H9 (cell line): ENCODE measurements at regions not wholly inside any gene's neighbourhood (a gene's known extent, or its start where the extent isn't known, plus 50 kb on each side); places are given as distances from the start of the nearest gene placed in this dataset.

Source experiments
- DNase-seq: peaks from one replicate; pipeline ENCODE4 v3.0.0-alpha.2; 2017
- H2AFZ ChIP-seq: one replicate; pipeline ENCODE4 v1.6.1; 2013; ENCODE audit warnings: mild to moderate bottlenecking, low read length, control low read depth, moderate library complexity
- H2AK5ac ChIP-seq: 2 replicates; pipeline ENCODE4 v1.6.1; 2013; ENCODE audit warnings: low read length, control low read depth, mixed read lengths; ENCODE audit not compliant: insufficient read length
- H2BK120ac ChIP-seq: one replicate; pipeline ENCODE4 v1.6.1; 2013; ENCODE audit warnings: low read depth, mild to moderate bottlenecking, low read length, control low read depth, inconsistent platforms; ENCODE audit not compliant: poor library complexity, severe bottlenecking
- H2BK12ac ChIP-seq: 2 replicates; pipeline ENCODE4 v1.6.1; 2013; ENCODE audit warnings: low read length, control low read depth, mixed read lengths, low read depth; ENCODE audit not compliant: insufficient read length
- H2BK15ac ChIP-seq: 2 replicates; pipeline ENCODE4 v1.6.1; 2013; ENCODE audit warnings: low read depth, low read length, control low read depth
- H2BK20ac ChIP-seq: one replicate; pipeline ENCODE4 v1.6.1; 2013; ENCODE audit warnings: low read depth, mild to moderate bottlenecking, low read length, control low read depth, inconsistent platforms; ENCODE audit not compliant: poor library complexity, severe bottlenecking
- H2BK5ac ChIP-seq: 2 replicates; pipeline ENCODE4 v1.6.1; 2013; ENCODE audit warnings: low read length, control low read depth, mixed read lengths; ENCODE audit not compliant: insufficient read length
- H3K14ac ChIP-seq: 2 replicates; pipeline ENCODE4 v1.6.1; 2013; ENCODE audit warnings: low read length, control low read depth; ENCODE audit not compliant: insufficient read depth
- H3K18ac ChIP-seq: 2 replicates; pipeline ENCODE4 v1.6.1; 2013; ENCODE audit warnings: low read depth, mild to moderate bottlenecking, mixed read lengths, low read length, control low read depth; ENCODE audit not compliant: insufficient read length
- H3K23ac ChIP-seq: 2 replicates; pipeline ENCODE4 v1.6.1; 2013; ENCODE audit warnings: low read length, control low read depth, mixed read lengths, low read depth; ENCODE audit not compliant: insufficient read length
- H3K23me2 ChIP-seq: 2 replicates; pipeline ENCODE4 v1.6.1; 2013; ENCODE audit warnings: low read depth, mild to moderate bottlenecking, mixed read lengths, low read length, control low read depth; ENCODE audit not compliant: insufficient read length, poor library complexity, severe bottlenecking
- H3K27ac ChIP-seq: 2 replicates; pipeline ENCODE4 v1.5.1; 2013; ENCODE audit warnings: low read length, control low read depth, mixed read lengths, low read depth; ENCODE audit not compliant: insufficient read length
- H3K27me3 ChIP-seq: 2 replicates; pipeline ENCODE4 v1.6.1; 2013; ENCODE audit warnings: low read length, control low read depth, inconsistent platforms; ENCODE audit not compliant: insufficient read depth
- H3K4ac ChIP-seq: 2 replicates; pipeline ENCODE4 v1.6.1; 2013; ENCODE audit warnings: low read depth, mild to moderate bottlenecking, control low read depth, inconsistent platforms, low read length, moderate library complexity
- H3K4me1 ChIP-seq: 2 replicates; pipeline ENCODE4 v1.6.1; 2013; ENCODE audit warnings: low read length, control low read depth, inconsistent platforms; ENCODE audit not compliant: insufficient read depth
- H3K4me2 ChIP-seq: 2 replicates; pipeline ENCODE4 v1.6.1; 2013; ENCODE audit warnings: low read length, control low read depth, mixed read lengths; ENCODE audit not compliant: insufficient read length, insufficient read depth
- H3K56ac ChIP-seq: 2 replicates; pipeline ENCODE4 v1.6.1; 2013; ENCODE audit warnings: low read depth, mild to moderate bottlenecking, mixed read lengths, low read length, control low read depth; ENCODE audit not compliant: insufficient read length
- H3K79me1 ChIP-seq: 2 replicates; pipeline ENCODE4 v1.6.1; 2013; ENCODE audit warnings: low read depth, mild to moderate bottlenecking, moderate library complexity, low read length, control low read depth, inconsistent platforms; ENCODE audit not compliant: insufficient read depth, poor library complexity, severe bottlenecking
- H3K79me2 ChIP-seq: 2 replicates; pipeline ENCODE4 v1.6.1; 2013; ENCODE audit warnings: low read length, control low read depth, inconsistent platforms; ENCODE audit not compliant: insufficient read depth
- H3K9ac ChIP-seq: 2 replicates; pipeline ENCODE4 v1.6.1; 2013; ENCODE audit warnings: low read length, control low read depth, mixed read lengths; ENCODE audit not compliant: insufficient read length; ENCODE audit errors: extremely low read depth
- H3K9me3 ChIP-seq: one replicate; pipeline ENCODE4 v1.6.1; 2013; ENCODE audit warnings: low read depth, low read length, inconsistent platforms; ENCODE audit not compliant: control insufficient read depth
- H3T11ph ChIP-seq: one replicate; pipeline ENCODE4 v1.6.1; 2013; ENCODE audit warnings: mild to moderate bottlenecking, low read length, control low read depth, inconsistent platforms
- H4K20me1 ChIP-seq: one replicate; pipeline ENCODE4 v1.6.1; 2013; ENCODE audit not compliant: control insufficient read depth, insufficient read length, insufficient read depth
- H4K5ac ChIP-seq: 2 replicates; pipeline ENCODE4 v1.6.1; 2013; ENCODE audit warnings: low read depth, mild to moderate bottlenecking, mixed read lengths, low read length, control low read depth; ENCODE audit not compliant: insufficient read length
- H4K8ac ChIP-seq: replicated peaks from 2 replicates; pipeline ENCODE4 v1.6.1; 2013; ENCODE audit warnings: low read length, control low read depth, mixed read lengths, low read depth; ENCODE audit not compliant: insufficient read length
- H4K91ac ChIP-seq: 2 replicates; pipeline ENCODE4 v1.6.1; 2013; ENCODE audit warnings: low read depth, mild to moderate bottlenecking, moderate library complexity, mixed read lengths, low read length, control low read depth; ENCODE audit not compliant: insufficient read length
- H3K27ac Mint-ChIP-seq, 3 experiments: 2 replicates in 2 of 3; 3 replicates in 1 of 3; pipeline ENCODE4 v1.8.0; 2020 to 2021; ENCODE audit warnings: mixed read lengths in 3 of 3, mild to moderate bottlenecking in 1 of 3, moderate library complexity in 1 of 3
- H3K27me3 Mint-ChIP-seq: 2 replicates; pipeline ENCODE4 v1.8.0; 2021; ENCODE audit warnings: low read depth, mild to moderate bottlenecking, moderate library complexity, mixed read lengths
- H3K36me3 Mint-ChIP-seq, 3 experiments: 2 replicates in 2 of 3; 3 replicates in 1 of 3; pipeline ENCODE4 v1.8.0; 2020 to 2021; ENCODE audit warnings: low read depth in 3 of 3, mixed read lengths in 3 of 3; ENCODE audit not compliant: insufficient read depth in 1 of 3
- H3K4me1 Mint-ChIP-seq, 2 experiments: 2 replicates each; pipeline ENCODE4 v1.8.0; 2020; ENCODE audit warnings: mixed read lengths in 2 of 2
- H3K4me3 Mint-ChIP-seq, 2 experiments: 2 replicates in 1 of 2; 3 replicates in 1 of 2; pipeline ENCODE4 v1.8.0; 2020 to 2021; ENCODE audit warnings: mild to moderate bottlenecking in 2 of 2, mixed read lengths in 2 of 2, moderate library complexity in 1 of 2
- H3K9me3 Mint-ChIP-seq, 2 experiments: 2 replicates in 1 of 2; 3 replicates in 1 of 2; pipeline ENCODE4 v1.8.0; 2020; ENCODE audit warnings: mild to moderate bottlenecking in 2 of 2, mixed read lengths in 2 of 2, moderate library complexity in 1 of 2
- CTCF ChIP-seq: fragments of 200-600 bp; sonication (generic); conservative IDR thresholded peaks from 3 replicates; pipeline ENCODE4 v1.8.0; 2021; ENCODE audit warnings: antibody characterized with exemption, mild to moderate bottlenecking

- no peak overlapping the region for H3K27ac ChIP-seq
- no peak overlapping the region for H4K8ac ChIP-seq
- H2AFZ ChIP-seq: no peak overlapping the region
- H2BK15ac ChIP-seq: no peak overlapping the region
- H2BK20ac ChIP-seq: no peak overlapping the region
- no peak overlapping the region for H3T11ph ChIP-seq
- no peaks in the 10 kb centered on the region for H3K27me3 ChIP-seq
- Mint-ChIP-seq H3K4me3 (no peak overlapping the region), H3K4me1 (peaks cover 17 to 19% of the 10 kb centered on the region in 2 experiments), H3K36me3 (no peaks in the 10 kb centered on the region; a peak in 2 of 7 replicates), H3K27me3 (peaks cover 2% of the 10 kb centered on the region; the same call in 1 of the 2 replicates), H3K9me3 (no peaks in the 10 kb centered on the region; a peak in 1 of 5 replicates), H3K27ac (no peak overlapping the region; a peak in 2 of 7 replicates)
- no peaks in the 10 kb centered on the region for H3K79me1 ChIP-seq
- no peak overlapping the region for H2AK5ac ChIP-seq
- no peak overlapping the region for H3K4ac ChIP-seq
- no peak overlapping the region for H2BK5ac ChIP-seq
- no peak overlapping the region for H3K56ac ChIP-seq
- DNase-seq: no peak
- no peak overlapping the region for H3K4me2 ChIP-seq
- H4K91ac ChIP-seq: no peak overlapping the region
- H3K18ac ChIP-seq: no peak overlapping the region
- no peak overlapping the region for H3K9ac ChIP-seq
- H3K14ac ChIP-seq: no peak overlapping the region
- H2BK12ac ChIP-seq: no peak overlapping the region
- H3K79me2 ChIP-seq: no peaks in the 10 kb centered on the region
- TF ChIP-seq CTCF: no peak
- H3K4me1 ChIP-seq: no peaks in the 10 kb centered on the region
- no peak overlapping the region for H2BK120ac ChIP-seq
- H4K20me1 ChIP-seq: no peaks in the 10 kb centered on the region
- H3K9me3 ChIP-seq: no peaks in the 10 kb centered on the region
- no peaks in the 10 kb centered on the region for H3K23me2 ChIP-seq
- H4K5ac ChIP-seq: no peak overlapping the region
- no peak overlapping the region for H3K23ac ChIP-seq
These were observed 1148.4 kb downstream of the VRK1 start for GRCh38 chr14:97945631-97946030.
